Astrocyte (in vitro differentiated cells and primary cell): ENCODE measurements at regions not wholly inside any gene's neighbourhood (a gene's known extent, or its start where the extent isn't known, plus 50 kb on each side); places are given as distances from the start of the nearest gene placed in this dataset.

Experiments
- DNase-seq: peaks from one replicate; pipeline ENCODE4 v3.0.0-alpha.2; 2010; ENCODE audit warnings: low read depth
- FAIRE-seq: peaks from 2 replicates; lab custom pipeline; 2011; peaks lifted over from hg19 to GRCh38; lab: Jason Lieb, UNC
- H2AFZ ChIP-seq: 2 replicates; pipeline ENCODE4 v1.6.0; 2012; ENCODE audit warnings: low read depth, low read length, inconsistent platforms
- H3K27ac ChIP-seq: 2 replicates; pipeline ENCODE4 v1.5.1; 2011; ENCODE audit warnings: low read depth, low read length, inconsistent platforms
- H3K27me3 ChIP-seq: 2 replicates; pipeline ENCODE4 v1.6.0; 2011; ENCODE audit warnings: low read length, inconsistent platforms; ENCODE audit not compliant: insufficient read depth
- H3K36me3 ChIP-seq: 2 replicates; pipeline ENCODE4 v1.5.1; 2011; ENCODE audit warnings: low read length, inconsistent platforms; ENCODE audit not compliant: insufficient read depth
- H3K4me1 ChIP-seq: 2 replicates; pipeline ENCODE4 v1.5.1; 2011; ENCODE audit warnings: low read length, inconsistent platforms; ENCODE audit not compliant: insufficient read depth
- H3K4me2 ChIP-seq: 2 replicates; pipeline ENCODE4 v1.6.0; 2012; ENCODE audit warnings: low read length, inconsistent platforms
- H3K4me3 ChIP-seq: 2 replicates; pipeline ENCODE4 v1.5.1; 2011; ENCODE audit warnings: low read depth, mild to moderate bottlenecking, low read length, inconsistent platforms; ENCODE audit not compliant: insufficient read depth
- H3K79me2 ChIP-seq: 2 replicates; pipeline ENCODE4 v1.6.0; 2012; ENCODE audit warnings: mild to moderate bottlenecking, low read length, inconsistent platforms; ENCODE audit not compliant: insufficient read depth
- H3K9ac ChIP-seq: 2 replicates; pipeline ENCODE4 v1.6.0; 2012; ENCODE audit warnings: mild to moderate bottlenecking, low read length, inconsistent platforms
- H3K9me3 ChIP-seq: 2 replicates; pipeline ENCODE4 v1.5.1; 2012; ENCODE audit warnings: low read depth, mild to moderate bottlenecking, low read length, inconsistent platforms; ENCODE audit not compliant: insufficient read depth
- H4K20me1 ChIP-seq: 2 replicates; pipeline ENCODE4 v1.6.0; 2012; ENCODE audit warnings: low read length, inconsistent platforms; ENCODE audit not compliant: insufficient read depth
- H3K27ac Mint-ChIP-seq: one replicate; pipeline ENCODE4 v1.8.0; 2021; ENCODE audit warnings: mild to moderate bottlenecking, mixed read lengths; ENCODE audit not compliant: unreplicated experiment
- H3K27me3 Mint-ChIP-seq: one replicate; pipeline ENCODE4 v1.8.0; 2021; ENCODE audit warnings: low read depth, mixed read lengths; ENCODE audit not compliant: unreplicated experiment
- H3K36me3 Mint-ChIP-seq: one replicate; pipeline ENCODE4 v1.8.0; 2021; ENCODE audit warnings: low read depth, mixed read lengths; ENCODE audit not compliant: unreplicated experiment
- H3K4me1 Mint-ChIP-seq: one replicate; pipeline ENCODE4 v1.8.0; 2021; ENCODE audit warnings: low read depth, mixed read lengths; ENCODE audit not compliant: unreplicated experiment
- H3K4me3 Mint-ChIP-seq: one replicate; pipeline ENCODE4 v1.8.0; 2021; ENCODE audit warnings: mild to moderate bottlenecking, moderate library complexity, mixed read lengths; ENCODE audit not compliant: unreplicated experiment
- H3K9me3 Mint-ChIP-seq: one replicate; pipeline ENCODE4 v1.8.0; 2021; ENCODE audit warnings: mild to moderate bottlenecking, mixed read lengths; ENCODE audit not compliant: unreplicated experiment
- EZH2 ChIP-seq: IDR thresholded peaks from 2 replicates; pipeline ENCODE4 v1.6.1; 2012; ENCODE audit warnings: mild to moderate bottlenecking, low read length, inconsistent platforms; ENCODE audit not compliant: insufficient read depth
- TF ChIP-seq, protein P1 (sequence below): IDR thresholded peaks from 2 replicates; pipeline ENCODE4 v1.5.1; 2011; ENCODE audit warnings: low read depth, mild to moderate bottlenecking, inconsistent platforms, low read length, moderate library complexity; ENCODE audit not compliant: insufficient read depth

DNA sequence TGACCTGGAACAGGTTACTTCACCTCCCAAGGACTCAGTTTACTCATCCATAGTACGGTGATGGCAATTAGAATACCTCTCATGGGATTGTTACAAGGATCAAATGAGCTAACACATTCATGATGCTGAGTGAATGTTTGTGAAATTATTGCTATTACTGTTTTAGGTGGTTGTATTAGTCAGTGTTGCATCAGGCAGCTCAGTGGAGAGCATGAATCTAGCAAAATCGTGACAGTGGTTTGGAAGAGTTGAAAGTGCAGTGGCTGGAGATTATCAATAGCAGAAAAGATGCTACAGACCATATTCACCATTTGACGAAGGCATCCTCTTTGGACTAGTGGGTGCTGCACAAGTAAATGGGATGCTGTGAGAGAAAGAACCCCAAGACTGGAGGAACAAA lies 50.4 kb upstream of the CTNNBL1 start:
- TF ChIP-seq, protein P1, sequence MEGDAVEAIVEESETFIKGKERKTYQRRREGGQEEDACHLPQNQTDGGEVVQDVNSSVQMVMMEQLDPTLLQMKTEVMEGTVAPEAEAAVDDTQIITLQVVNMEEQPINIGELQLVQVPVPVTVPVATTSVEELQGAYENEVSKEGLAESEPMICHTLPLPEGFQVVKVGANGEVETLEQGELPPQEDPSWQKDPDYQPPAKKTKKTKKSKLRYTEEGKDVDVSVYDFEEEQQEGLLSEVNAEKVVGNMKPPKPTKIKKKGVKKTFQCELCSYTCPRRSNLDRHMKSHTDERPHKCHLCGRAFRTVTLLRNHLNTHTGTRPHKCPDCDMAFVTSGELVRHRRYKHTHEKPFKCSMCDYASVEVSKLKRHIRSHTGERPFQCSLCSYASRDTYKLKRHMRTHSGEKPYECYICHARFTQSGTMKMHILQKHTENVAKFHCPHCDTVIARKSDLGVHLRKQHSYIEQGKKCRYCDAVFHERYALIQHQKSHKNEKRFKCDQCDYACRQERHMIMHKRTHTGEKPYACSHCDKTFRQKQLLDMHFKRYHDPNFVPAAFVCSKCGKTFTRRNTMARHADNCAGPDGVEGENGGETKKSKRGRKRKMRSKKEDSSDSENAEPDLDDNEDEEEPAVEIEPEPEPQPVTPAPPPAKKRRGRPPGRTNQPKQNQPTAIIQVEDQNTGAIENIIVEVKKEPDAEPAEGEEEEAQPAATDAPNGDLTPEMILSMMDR = no peak
- TF ChIP-seq EZH2 = no peak
- Histone ChIP-seq H3K27ac (no peak overlapping the region), H2AFZ (no peak overlapping the region), H3K4me3 (no peak overlapping the region), H3K9ac (no peak overlapping the region), H4K20me1 (no peaks in the 10 kb centered on the region), H3K4me1 (no peaks in the 10 kb centered on the region), H3K4me2 (no peak overlapping the region), H3K27me3 (peaks cover 37% of the 10 kb centered on the region), H3K9me3 (no peaks in the 10 kb centered on the region), H3K36me3 (no peaks in the 10 kb centered on the region), H3K79me2 (no peaks in the 10 kb centered on the region)
- DNase-seq (no peak), FAIRE-seq (no peak)
- no peak overlapping the region for H3K27ac Mint-ChIP-seq
- H3K9me3 Mint-ChIP-seq = no peaks in the 10 kb centered on the region
- H3K36me3 Mint-ChIP-seq = no peaks in the 10 kb centered on the region
- peaks cover 60% of the 10 kb centered on the region for H3K27me3 Mint-ChIP-seq
- H3K4me3 Mint-ChIP-seq = no peak overlapping the region
- no peaks in the 10 kb centered on the region for H3K4me1 Mint-ChIP-seq

DNA sequence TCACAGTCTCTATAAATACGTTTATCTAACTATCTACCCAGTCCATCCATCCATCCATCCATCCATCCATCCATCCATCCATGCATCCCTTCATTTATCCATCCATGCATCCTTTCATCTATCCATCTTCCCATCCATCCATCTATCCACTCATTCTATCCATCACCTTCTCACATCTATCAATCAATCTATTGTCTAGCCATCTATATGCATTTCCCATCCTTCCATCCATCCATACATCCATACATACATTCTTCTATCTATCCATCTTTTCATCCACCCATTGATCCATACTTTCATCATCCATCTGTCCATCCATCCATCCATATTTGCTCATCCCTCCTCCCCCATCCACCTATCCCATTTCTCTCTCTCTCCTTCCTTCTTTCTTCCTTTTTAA lies 51.6 kb upstream of the CTNNBL1 start:
- no peak overlapping the region for H2AFZ ChIP-seq
- Mint-ChIP-seq H3K27ac (no peak overlapping the region), H3K4me1 (no peaks in the 10 kb centered on the region), H3K9me3 (no peaks in the 10 kb centered on the region), H3K4me3 (no peak overlapping the region), H3K36me3 (no peaks in the 10 kb centered on the region), H3K27me3 (peaks cover 60% of the 10 kb centered on the region)
- FAIRE-seq (no peak), DNase-seq (no peak)
- no peak overlapping the region for H3K27ac ChIP-seq
- peaks cover 36% of the 10 kb centered on the region for H3K27me3 ChIP-seq
- no peak overlapping the region for H3K4me2 ChIP-seq
- H4K20me1 ChIP-seq = no peaks in the 10 kb centered on the region
- H3K79me2 ChIP-seq = no peaks in the 10 kb centered on the region
- H3K4me1 ChIP-seq = no peaks in the 10 kb centered on the region
- H3K4me3 ChIP-seq = no peak overlapping the region
- H3K9ac ChIP-seq = no peak overlapping the region
- H3K36me3 ChIP-seq = no peaks in the 10 kb centered on the region
- no peaks in the 10 kb centered on the region for H3K9me3 ChIP-seq
- no peak for TF ChIP-seq EZH2
- TF ChIP-seq, protein P1 = no peak

DNA sequence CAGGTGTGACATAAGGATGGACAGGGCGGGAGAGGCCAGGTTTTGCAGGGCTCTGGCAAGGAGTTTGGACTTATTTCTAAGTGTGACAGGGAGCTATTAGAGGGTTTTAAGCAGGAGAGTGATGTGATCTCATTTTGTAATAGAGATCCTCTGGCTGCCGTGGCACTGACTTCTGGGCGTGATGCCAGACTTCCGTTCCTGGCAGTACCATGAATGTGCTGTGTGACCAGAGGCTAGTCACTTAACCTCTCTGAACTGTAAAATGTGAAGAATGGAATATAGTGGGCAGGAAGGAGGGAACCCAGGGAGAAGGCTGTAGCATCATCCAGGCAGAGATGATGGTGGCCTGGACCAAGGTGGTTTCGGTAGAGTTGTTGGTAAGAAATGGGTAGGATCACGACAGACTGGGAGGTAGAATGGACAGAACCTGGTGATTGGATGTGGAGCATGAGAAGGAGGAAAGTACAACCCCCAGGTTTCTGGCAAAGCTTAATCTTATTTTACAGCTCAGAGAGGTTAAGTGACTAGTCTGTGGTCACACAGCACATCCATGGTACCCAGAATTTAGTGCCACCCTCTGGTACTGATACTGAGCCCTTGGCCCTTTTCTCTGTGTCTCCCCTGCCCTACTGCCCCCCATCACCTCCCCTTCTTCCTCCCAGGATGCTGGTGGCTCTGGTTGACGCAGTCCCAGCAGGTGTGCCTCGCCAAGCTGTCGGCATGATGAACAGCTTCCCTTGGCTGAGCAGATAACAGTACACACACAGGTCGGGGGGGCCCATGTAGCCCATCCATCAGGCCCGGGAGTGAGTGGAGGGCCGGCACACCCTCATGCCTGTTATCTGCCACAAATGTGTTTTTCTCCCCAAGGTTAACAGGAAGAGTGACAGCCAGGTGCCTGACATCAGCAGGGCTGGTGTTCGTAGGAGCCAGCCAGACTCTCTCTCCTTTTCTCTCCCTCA lies 52.9 kb upstream of the CTNNBL1 start:
- TF ChIP-seq, protein P1 = no peak
- TF ChIP-seq EZH2 = no peak
- H3K27ac ChIP-seq = no peak overlapping the region
- H3K79me2 ChIP-seq = no peaks in the 10 kb centered on the region
- no peaks in the 10 kb centered on the region for H4K20me1 ChIP-seq
- no peak overlapping the region for H2AFZ ChIP-seq
- peaks cover 36% of the 10 kb centered on the region for H3K27me3 ChIP-seq
- Mint-ChIP-seq H3K4me1 (no peaks in the 10 kb centered on the region), H3K27ac (no peak overlapping the region), H3K9me3 (peaks cover 5% of the 10 kb centered on the region), H3K36me3 (peaks cover 2% of the 10 kb centered on the region), H3K27me3 (peaks cover 64% of the 10 kb centered on the region), H3K4me3 (no peak overlapping the region)
- no peak overlapping the region for H3K4me3 ChIP-seq
- H3K4me2 ChIP-seq = no peak overlapping the region
- H3K9ac ChIP-seq = no peak overlapping the region
- DNase-seq (no peak), FAIRE-seq (no peak)
- H3K4me1 ChIP-seq = no peaks in the 10 kb centered on the region
- H3K36me3 ChIP-seq = no peaks in the 10 kb centered on the region
- peaks cover 4% of the 10 kb centered on the region for H3K9me3 ChIP-seq
